NOMO-1 (cell line): ENCODE measurements at regions not wholly inside any gene's neighbourhood (a gene's known extent, or its start where the extent isn't known, plus 50 kb on each side); places are given as distances from the start of the nearest gene placed in this dataset.
"Not testable (repeated sequence)": the region's sequence is repeated elsewhere in the genome, so short reads cannot be mapped to it uniquely, and the experiment has no call there.

Experiments used
- DNase-seq, 2 experiments: peaks; one replicate each; lab custom pipeline; 2025; ENCODE audit not compliant: unreplicated experiment in 2 of 2; lab: John Stamatoyannopoulos, UW

DNA sequence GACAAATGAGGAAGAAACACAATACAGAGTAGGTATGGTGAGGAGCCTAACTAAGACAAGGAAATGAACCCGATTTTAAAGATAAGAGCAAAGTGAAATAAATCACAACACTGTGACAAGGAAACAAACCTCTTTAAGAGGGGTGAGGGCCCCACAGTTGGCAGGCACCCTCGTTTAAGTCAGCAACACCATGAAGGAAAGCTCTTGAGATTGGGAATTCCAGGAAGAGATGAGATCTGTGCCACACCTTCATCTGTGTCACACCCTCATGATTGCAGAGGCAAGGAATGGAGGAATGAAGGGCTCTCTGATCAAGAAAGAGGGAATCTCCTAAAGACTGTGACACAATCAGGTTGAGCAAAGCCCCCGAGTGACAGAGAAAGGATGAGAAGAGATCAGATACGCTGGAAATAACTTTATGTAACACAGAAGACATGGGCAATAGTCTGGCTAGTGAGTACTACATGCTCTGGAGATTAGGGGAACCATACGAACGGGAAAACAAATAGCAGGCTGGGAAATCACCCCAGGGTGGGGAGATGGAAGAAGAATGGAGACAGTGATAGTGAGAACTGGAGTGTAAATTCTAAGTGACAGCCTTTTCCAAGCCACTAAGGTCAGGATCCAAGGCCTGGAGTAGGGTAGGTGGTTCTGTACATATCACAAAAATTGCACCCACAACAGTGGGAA is 51.7 kb upstream of the TERB2 start:
- DNase-seq, result not testable (repeated sequence)
